Stimulated activated CD8-positive, alpha-beta memory T cell treated with anti-CD3 and anti-CD28 coated beads, Interleukin-4, amount 100 ng/mL, for 48 hours (primary cell): ENCODE measurements at regions not wholly inside any gene's neighbourhood (a gene's known extent, or its start where the extent isn't known, plus 50 kb on each side); places are given as distances from the start of the nearest gene placed in this dataset.

Experiments used
- DNase-seq: peaks from one replicate; pipeline ENCODE4 v3.0.0-alpha.2; 2020

GRCh38 chr20:57066126-57066900, 200.1 kb downstream of the BMP7 start:
- DNase-seq, result no peak

GRCh38 chr20:57069442-57069841, 197.0 kb downstream of the BMP7 start:
- no peak for DNase-seq

- DNase-seq, result no peak
Observed at GRCh38 chr20:57070296-57070695, 196.1 kb downstream of the BMP7 start.

GRCh38 chr20:57071283-57071731, 195.1 kb downstream of the BMP7 start:
- DNase-seq, result no peak

- no peak for DNase-seq
Observed at GRCh38 chr20:57071954-57072583, 194.4 kb downstream of the BMP7 start.

GRCh38 chr20:57073402-57073801, 193.0 kb downstream of the BMP7 start:
- DNase-seq, result no peak

- no peak for DNase-seq
Observed at GRCh38 chr20:57074386-57074785, 192.1 kb downstream of the BMP7 start.

- no peak for DNase-seq
Observed at GRCh38 chr20:57075181-57075580, 191.3 kb downstream of the BMP7 start.

- DNase-seq, result no peak
Observed at GRCh38 chr20:57075603-57076002, 190.8 kb downstream of the BMP7 start.

- DNase-seq, result no peak
Observed at GRCh38 chr20:57076152-57076652, 190.2 kb downstream of the BMP7 start.

- DNase-seq, result no peak
Observed at GRCh38 chr20:57076951-57077350, 189.5 kb downstream of the BMP7 start.

GRCh38 chr20:57078116-57078515, 188.3 kb downstream of the BMP7 start:
- DNase-seq, result no peak

- no peak for DNase-seq
Observed at GRCh38 chr20:57079031-57080005, 187.1 kb downstream of the BMP7 start.

GRCh38 chr20:57080796-57081195, 185.6 kb downstream of the BMP7 start:
- DNase-seq, result no peak

- DNase-seq, result no peak
Observed at GRCh38 chr20:57082357-57082945, 184.0 kb downstream of the BMP7 start.

GRCh38 chr20:57083072-57083471, 183.4 kb downstream of the BMP7 start:
- no peak for DNase-seq

- DNase-seq, result no peak
Observed at GRCh38 chr20:57086066-57086465, 180.4 kb downstream of the BMP7 start.

- DNase-seq, result no peak
Observed at GRCh38 chr20:57087102-57087501, 179.3 kb downstream of the BMP7 start.

GRCh38 chr20:57087705-57088104, 178.7 kb downstream of the BMP7 start:
- no peak for DNase-seq

GRCh38 chr20:57088436-57088835, 178.0 kb downstream of the BMP7 start:
- DNase-seq, result no peak

- peak; percentile 86 for DNase-seq
Observed at GRCh38 chr20:57089699-57090144, 176.7 kb downstream of the BMP7 start.
